Superior temporal gyrus (tissue), 1 donor: ENCODE measurements at regions not wholly inside any gene's neighbourhood (a gene's known extent, or its start where the extent isn't known, plus 50 kb on each side); places are given as distances from the start of the nearest gene placed in this dataset.
"Not testable (repeated sequence)": the region's sequence is repeated elsewhere in the genome, so short reads cannot be mapped to it uniquely, and the experiment has no call there.

ENCODE experiments used
- DNase-seq: peaks from one replicate; pipeline ENCODE4 v3.0.0-alpha.2; 2016; ENCODE audit errors: extremely low spot score

- no peak for DNase-seq
Observed at GRCh38 chr9:7739595-7739994, 60.0 kb downstream of the DMAC1 start.

GRCh38 chr9:7735311-7735710 lies 64.3 kb downstream of the DMAC1 start:
- DNase-seq, result no peak

GRCh38 chr9:7730164-7730445 lies 69.5 kb downstream of the DMAC1 start:
- no peak for DNase-seq

GRCh38 chr9:7729371-7730163 lies 70.0 kb downstream of the DMAC1 start:
- no peak for DNase-seq

- DNase-seq, result no peak
Observed at GRCh38 chr9:7721291-7721690, 78.3 kb downstream of the DMAC1 start.

- DNase-seq, result not testable (repeated sequence)
Observed at GRCh38 chr9:7713088-7713487, 86.5 kb downstream of the DMAC1 start.

GRCh38 chr9:7710686-7711085 lies 88.9 kb downstream of the DMAC1 start:
- no peak for DNase-seq

- no peak for DNase-seq
Observed at GRCh38 chr9:7707934-7708333, 91.6 kb downstream of the DMAC1 start.

GRCh38 chr9:7704543-7704942 lies 95.0 kb downstream of the DMAC1 start:
- no peak for DNase-seq

- DNase-seq, result no peak
Observed at GRCh38 chr9:7691909-7692308, 107.7 kb downstream of the DMAC1 start.

- DNase-seq, result no peak
Observed at GRCh38 chr9:7690014-7690413, 109.6 kb downstream of the DMAC1 start.

- DNase-seq, result no peak
Observed at GRCh38 chr9:7688626-7689025, 111.0 kb downstream of the DMAC1 start.

GRCh38 chr9:7676609-7677156 lies 122.9 kb downstream of the DMAC1 start:
- DNase-seq, result no peak

- no peak for DNase-seq
Observed at GRCh38 chr9:7671847-7672246, 127.7 kb downstream of the DMAC1 start.

- DNase-seq, result no peak
Observed at GRCh38 chr9:7668541-7668940, 131.0 kb downstream of the DMAC1 start.

GRCh38 chr9:7665874-7666273 lies 133.7 kb downstream of the DMAC1 start:
- DNase-seq, result no peak

GRCh38 chr9:7659766-7660165 lies 139.8 kb downstream of the DMAC1 start:
- DNase-seq, result no peak

GRCh38 chr9:7656636-7657035 lies 142.9 kb downstream of the DMAC1 start:
- peak; percentile 67 for DNase-seq

- no peak for DNase-seq
Observed at GRCh38 chr9:7653262-7653661, 146.3 kb downstream of the DMAC1 start.

- DNase-seq, result no peak
Observed at GRCh38 chr9:7640231-7640630, 159.3 kb downstream of the DMAC1 start.

- DNase-seq, result no peak
Observed at GRCh38 chr9:7639471-7639870, 160.1 kb downstream of the DMAC1 start.

GRCh38 chr9:7636838-7637467 lies 162.6 kb downstream of the DMAC1 start:
- DNase-seq, result no peak

GRCh38 chr9:7636309-7636708 lies 163.3 kb downstream of the DMAC1 start:
- no peak for DNase-seq
